ENCODE measurements at regions not wholly inside any gene's neighbourhood (a gene's known extent, or its start where the extent isn't known, plus 50 kb on each side); places are given as distances from the start of the nearest gene placed in this dataset.

GRCh38 chr15:86010398-86010797 lies 69.3 kb upstream of the AGBL1 start:
- no peak for TF ChIP-seq ZNF274 (IDR thresholded peaks at IDR 0.05; ENCODE audit: low read depth, low read length)
- no peak for TF ChIP-seq SUZ12 (IDR thresholded peaks at IDR 0.05; ENCODE audit: extremely low read depth, insufficient read depth, insufficient read length)
- TF ChIP-seq YY1 (IDR thresholded peaks at IDR 0.05; ENCODE audit: insufficient read depth, insufficient read length) = no peak
